Testis (tissue), 2 donors: ENCODE measurements at regions not wholly inside any gene's neighbourhood (a gene's known extent, or its start where the extent isn't known, plus 50 kb on each side); places are given as distances from the start of the nearest gene placed in this dataset.

Experiments used
- POLR2A ChIP-seq: fragments of 450-650 bp; IDR thresholded peaks from one replicate; pipeline ENCODE4 v1.6.1; 2017; ENCODE audit warnings: antibody characterized with exemption, mild to moderate bottlenecking, moderate library complexity
- TF ChIP-seq, protein P1 (sequence below), 3 experiments: fragments of 450-650 bp in 2 of 3; fragments of 200-600 bp in 1 of 3; sonication (generic) in 1 of 3; IDR thresholded peaks; one replicate each; pipeline ENCODE4 v1.5.1; 2016 to 2019; ENCODE audit warnings: antibody characterized with exemption in 3 of 3, mild to moderate bottlenecking in 2 of 3, moderate library complexity in 1 of 3

- TF ChIP-seq, protein P1, sequence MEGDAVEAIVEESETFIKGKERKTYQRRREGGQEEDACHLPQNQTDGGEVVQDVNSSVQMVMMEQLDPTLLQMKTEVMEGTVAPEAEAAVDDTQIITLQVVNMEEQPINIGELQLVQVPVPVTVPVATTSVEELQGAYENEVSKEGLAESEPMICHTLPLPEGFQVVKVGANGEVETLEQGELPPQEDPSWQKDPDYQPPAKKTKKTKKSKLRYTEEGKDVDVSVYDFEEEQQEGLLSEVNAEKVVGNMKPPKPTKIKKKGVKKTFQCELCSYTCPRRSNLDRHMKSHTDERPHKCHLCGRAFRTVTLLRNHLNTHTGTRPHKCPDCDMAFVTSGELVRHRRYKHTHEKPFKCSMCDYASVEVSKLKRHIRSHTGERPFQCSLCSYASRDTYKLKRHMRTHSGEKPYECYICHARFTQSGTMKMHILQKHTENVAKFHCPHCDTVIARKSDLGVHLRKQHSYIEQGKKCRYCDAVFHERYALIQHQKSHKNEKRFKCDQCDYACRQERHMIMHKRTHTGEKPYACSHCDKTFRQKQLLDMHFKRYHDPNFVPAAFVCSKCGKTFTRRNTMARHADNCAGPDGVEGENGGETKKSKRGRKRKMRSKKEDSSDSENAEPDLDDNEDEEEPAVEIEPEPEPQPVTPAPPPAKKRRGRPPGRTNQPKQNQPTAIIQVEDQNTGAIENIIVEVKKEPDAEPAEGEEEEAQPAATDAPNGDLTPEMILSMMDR (IDR thresholded peaks at IDR 0.05): no peak
- TF ChIP-seq POLR2A: no peak
Observed at GRCh38 chr15:86006546-86006945, 73.1 kb upstream of the AGBL1 start.
